ENCODE measurements at regions not wholly inside any gene's neighbourhood (a gene's known extent, or its start where the extent isn't known, plus 50 kb on each side); places are given as distances from the start of the nearest gene placed in this dataset.

DNA sequence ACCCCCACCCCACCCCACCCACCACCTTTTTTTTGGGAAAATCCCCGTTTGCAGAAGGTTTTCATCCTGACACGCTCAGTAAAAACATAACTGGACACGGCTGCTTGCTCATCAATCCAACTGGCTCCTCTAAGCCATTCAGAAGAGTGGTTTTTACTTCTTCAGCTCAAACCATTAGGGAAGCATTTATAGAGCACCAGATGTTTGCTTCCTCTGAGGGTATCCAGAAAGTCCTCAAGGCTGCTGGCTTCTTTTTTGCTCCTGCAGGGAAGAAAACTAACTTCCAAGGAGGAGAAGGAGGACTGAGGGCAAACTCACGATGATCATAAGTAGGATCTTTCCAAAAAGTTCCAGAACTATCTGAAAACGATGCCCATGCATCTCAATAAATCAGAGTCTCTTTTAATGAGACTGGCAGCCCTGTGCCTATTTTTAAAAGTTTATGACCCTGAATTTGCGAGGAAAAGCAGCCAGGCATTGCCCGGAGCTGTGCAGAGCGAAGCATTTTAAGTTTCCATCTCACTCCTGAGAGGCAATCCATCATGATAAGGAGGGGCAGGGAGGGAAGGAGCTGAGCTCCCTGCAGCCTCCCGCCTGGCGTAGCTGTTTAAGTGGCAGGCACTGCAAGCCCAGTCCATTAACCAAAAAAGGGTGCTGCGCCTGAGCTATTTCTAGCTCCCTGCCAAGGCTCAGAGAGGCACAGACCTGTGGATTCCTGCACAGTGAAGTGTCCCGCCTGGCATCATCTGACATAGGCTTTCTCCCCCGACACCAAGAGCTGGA is 146.3 kb upstream of the FOXF1 start:
- H3K4me1 ChIP-seq (ENCODE audit: control insufficient read depth in 1 of 2, insufficient read depth in 2 of 2, low read length in 2 of 2) = peaks cover 0 to 9% of the 10 kb centered on the region in 2 experiments; a peak in 2 of 4 replicates
- DNase-seq (ENCODE audit: low read depth, low spot score) (no peak), ATAC-seq (no peak)
- POLR2A ChIA-PET = no interaction called here
- H3K9me2 ChIP-seq (ENCODE audit: insufficient read depth) = no peaks in the 10 kb centered on the region
- no peaks in the 10 kb centered on the region for H3K27me3 ChIP-seq (ENCODE audit: insufficient read depth, low read length)
- no peaks in the 10 kb centered on the region for H4K20me1 ChIP-seq (ENCODE audit: insufficient read depth)
- no peak overlapping the region for H3K4me3 ChIP-seq (replicated peaks in 1 of 2; ENCODE audit: low read depth in 1 of 2, low read length in 2 of 2)
- TF ChIP-seq, protein P1, sequence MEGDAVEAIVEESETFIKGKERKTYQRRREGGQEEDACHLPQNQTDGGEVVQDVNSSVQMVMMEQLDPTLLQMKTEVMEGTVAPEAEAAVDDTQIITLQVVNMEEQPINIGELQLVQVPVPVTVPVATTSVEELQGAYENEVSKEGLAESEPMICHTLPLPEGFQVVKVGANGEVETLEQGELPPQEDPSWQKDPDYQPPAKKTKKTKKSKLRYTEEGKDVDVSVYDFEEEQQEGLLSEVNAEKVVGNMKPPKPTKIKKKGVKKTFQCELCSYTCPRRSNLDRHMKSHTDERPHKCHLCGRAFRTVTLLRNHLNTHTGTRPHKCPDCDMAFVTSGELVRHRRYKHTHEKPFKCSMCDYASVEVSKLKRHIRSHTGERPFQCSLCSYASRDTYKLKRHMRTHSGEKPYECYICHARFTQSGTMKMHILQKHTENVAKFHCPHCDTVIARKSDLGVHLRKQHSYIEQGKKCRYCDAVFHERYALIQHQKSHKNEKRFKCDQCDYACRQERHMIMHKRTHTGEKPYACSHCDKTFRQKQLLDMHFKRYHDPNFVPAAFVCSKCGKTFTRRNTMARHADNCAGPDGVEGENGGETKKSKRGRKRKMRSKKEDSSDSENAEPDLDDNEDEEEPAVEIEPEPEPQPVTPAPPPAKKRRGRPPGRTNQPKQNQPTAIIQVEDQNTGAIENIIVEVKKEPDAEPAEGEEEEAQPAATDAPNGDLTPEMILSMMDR (IDR thresholded peaks at IDR 0.05 in 2 of 3, conservative IDR thresholded peaks at IDR 0.05 in 1 of 3; ENCODE audit: borderline replicate concordance in 1 of 3, insufficient read depth in 1 of 3, low read depth in 2 of 3, low read length in 2 of 3) = no peak
- TF ChIP-seq ZFX (IDR thresholded peaks at IDR 0.05) (no peak), YY1 (IDR thresholded peaks at IDR 0.05; ENCODE audit: extremely low read depth, insufficient replicate concordance, low read depth, low read length) (no peak), FOSL1 (IDR thresholded peaks at IDR 0.05; ENCODE audit: low read depth) (no peak), ZBTB33 (IDR thresholded peaks at IDR 0.05; ENCODE audit: extremely low read depth, insufficient replicate concordance, low read length) (no peak), TCF7L2 (IDR thresholded peaks at IDR 0.05; ENCODE audit: borderline replicate concordance, extremely low read depth, insufficient read depth, insufficient read length) (no peak), EZH2phosphoT487 (IDR thresholded peaks at IDR 0.05; ENCODE audit: borderline replicate concordance) (no peak), JUND (IDR thresholded peaks at IDR 0.05) (no peak), MAX (IDR thresholded peaks at IDR 0.05) (no peak), ELF1 (IDR thresholded peaks at IDR 0.05; ENCODE audit: borderline replicate concordance, low read depth) (no peak), SIN3A (IDR thresholded peaks at IDR 0.05; ENCODE audit: low read depth) (no peak)
- TF ChIP-seq, protein P2, sequence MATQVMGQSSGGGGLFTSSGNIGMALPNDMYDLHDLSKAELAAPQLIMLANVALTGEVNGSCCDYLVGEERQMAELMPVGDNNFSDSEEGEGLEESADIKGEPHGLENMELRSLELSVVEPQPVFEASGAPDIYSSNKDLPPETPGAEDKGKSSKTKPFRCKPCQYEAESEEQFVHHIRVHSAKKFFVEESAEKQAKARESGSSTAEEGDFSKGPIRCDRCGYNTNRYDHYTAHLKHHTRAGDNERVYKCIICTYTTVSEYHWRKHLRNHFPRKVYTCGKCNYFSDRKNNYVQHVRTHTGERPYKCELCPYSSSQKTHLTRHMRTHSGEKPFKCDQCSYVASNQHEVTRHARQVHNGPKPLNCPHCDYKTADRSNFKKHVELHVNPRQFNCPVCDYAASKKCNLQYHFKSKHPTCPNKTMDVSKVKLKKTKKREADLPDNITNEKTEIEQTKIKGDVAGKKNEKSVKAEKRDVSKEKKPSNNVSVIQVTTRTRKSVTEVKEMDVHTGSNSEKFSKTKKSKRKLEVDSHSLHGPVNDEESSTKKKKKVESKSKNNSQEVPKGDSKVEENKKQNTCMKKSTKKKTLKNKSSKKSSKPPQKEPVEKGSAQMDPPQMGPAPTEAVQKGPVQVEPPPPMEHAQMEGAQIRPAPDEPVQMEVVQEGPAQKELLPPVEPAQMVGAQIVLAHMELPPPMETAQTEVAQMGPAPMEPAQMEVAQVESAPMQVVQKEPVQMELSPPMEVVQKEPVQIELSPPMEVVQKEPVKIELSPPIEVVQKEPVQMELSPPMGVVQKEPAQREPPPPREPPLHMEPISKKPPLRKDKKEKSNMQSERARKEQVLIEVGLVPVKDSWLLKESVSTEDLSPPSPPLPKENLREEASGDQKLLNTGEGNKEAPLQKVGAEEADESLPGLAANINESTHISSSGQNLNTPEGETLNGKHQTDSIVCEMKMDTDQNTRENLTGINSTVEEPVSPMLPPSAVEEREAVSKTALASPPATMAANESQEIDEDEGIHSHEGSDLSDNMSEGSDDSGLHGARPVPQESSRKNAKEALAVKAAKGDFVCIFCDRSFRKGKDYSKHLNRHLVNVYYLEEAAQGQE (IDR thresholded peaks at IDR 0.05; ENCODE audit: low read depth) = no peak
- TF ChIP-seq, protein P3, sequence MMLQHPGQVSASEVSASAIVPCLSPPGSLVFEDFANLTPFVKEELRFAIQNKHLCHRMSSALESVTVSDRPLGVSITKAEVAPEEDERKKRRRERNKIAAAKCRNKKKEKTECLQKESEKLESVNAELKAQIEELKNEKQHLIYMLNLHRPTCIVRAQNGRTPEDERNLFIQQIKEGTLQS (IDR thresholded peaks at IDR 0.05) = no peak
- H2AFZ ChIP-seq (ENCODE audit: low read depth, low read length, poor library complexity, severe bottlenecking) = no peak overlapping the region
- no peak overlapping the region for H3K4me2 ChIP-seq (ENCODE audit: low read length)
- no TSS peak for BruUV-seq (replicated peaks)
- RAD21 ChIA-PET (ENCODE audit: low non-redundant PET in 1 of 2, low total read pairs in 2 of 2, uncharacterized antibody in 2 of 2, unreplicated experiment in 2 of 2) = no interaction called here
- no peak overlapping the region for H3K27ac ChIP-seq (ENCODE audit: low read depth, low read length)
- no peak overlapping the region for H3K9ac ChIP-seq (ENCODE audit: low read length)
- H3K9me3 ChIP-seq (ENCODE audit: control insufficient read depth in 1 of 2, insufficient read depth in 1 of 2, low read depth in 1 of 2, low read length in 2 of 2) = no peaks in the 10 kb centered on the region
- H3K36me3 ChIP-seq (ENCODE audit: control insufficient read depth in 1 of 2, insufficient read depth in 2 of 2, low read length in 2 of 2) = no peaks in the 10 kb centered on the region
- H3K79me2 ChIP-seq (ENCODE audit: insufficient read depth, low read length) = no peaks in the 10 kb centered on the region
- CTCF ChIA-PET = interaction anchor here (0.9 kb wide), 1 partner anchor 154 kb away, joined by 3 read pairs; no protein-coding TSS in a partner anchor
- intact Hi-C loops (cut with micrococcal nuclease) = no loop called here
